Spleen (tissue), 11 donors: ENCODE measurements at regions not wholly inside any gene's neighbourhood (a gene's known extent, or its start where the extent isn't known, plus 50 kb on each side); places are given as distances from the start of the nearest gene placed in this dataset.

Experiments used
- DNase-seq: peaks from one replicate; pipeline ENCODE4 v3.0.0-alpha.2; 2020
- H3K27ac ChIP-seq, 8 donors: fragments of 200-600 bp; sonication (generic) in 7 of 8; 1 replicate in 4 of 8; 2 replicates in 4 of 8; pipeline versions ENCODE4 v1.5.0 to v1.8.0; 2016 to 2021; ENCODE audit warnings: inconsistent platforms in 4 of 8, mild to moderate bottlenecking in 4 of 8, moderate library complexity in 1 of 8
- H3K27me3 ChIP-seq, 7 donors: fragments of 200-600 bp; sonication (generic) in 6 of 7; replicated peaks in 1 of 7; 1 replicate in 4 of 7; 2 replicates in 3 of 7; pipeline versions ENCODE4 v1.5.0 to v1.8.0; 2016 to 2021; ENCODE audit warnings: inconsistent platforms in 3 of 7, mild to moderate bottlenecking in 1 of 7
- H3K36me3 ChIP-seq, 6 donors: fragments of 200-600 bp; sonication (generic) in 5 of 6; 1 replicate in 4 of 6; 2 replicates in 2 of 6; pipeline versions ENCODE4 v1.5.0 to v1.8.0; 2016 to 2021; ENCODE audit warnings: inconsistent platforms in 2 of 6
- H3K4me1 ChIP-seq, 6 donors: fragments of 200-600 bp; sonication (generic) in 5 of 6; 1 replicate in 3 of 6; 2 replicates in 3 of 6; pipeline versions ENCODE4 v1.5.0 to v1.8.0; 2016 to 2021; ENCODE audit warnings: inconsistent platforms in 3 of 6
- H3K4me3 ChIP-seq, 8 donors: fragments of 200-600 bp; sonication (generic) in 7 of 8; 1 replicate in 4 of 8; 2 replicates in 4 of 8; pipeline versions ENCODE4 v1.5.0 to v1.8.0; 2016 to 2021; ENCODE audit warnings: inconsistent platforms in 4 of 8, mild to moderate bottlenecking in 4 of 8, moderate library complexity in 2 of 8
- H3K9me3 ChIP-seq, 8 donors: fragments of 200-600 bp; sonication (generic) in 7 of 8; 1 replicate in 4 of 8; 2 replicates in 4 of 8; pipeline versions ENCODE4 v1.5.0 to v1.8.0; 2016 to 2021; ENCODE audit warnings: inconsistent platforms in 4 of 8
- CTCF ChIP-seq, 11 experiments: fragments of 200-600 bp in 7 of 11; fragments of 450-650 bp in 4 of 11; sonication (generic) in 4 of 11; IDR thresholded peaks in 8 of 11; conservative IDR thresholded peaks in 3 of 11; 1 replicate in 7 of 11; 2 replicates in 4 of 11; pipeline versions ENCODE4 v1.4.0 to v1.8.0; 2016 to 2021; ENCODE audit warnings: antibody characterized with exemption in 11 of 11, inconsistent platforms in 4 of 11, mild to moderate bottlenecking in 1 of 11
- POLR2A ChIP-seq, 3 donors: fragments of 450-650 bp; IDR thresholded peaks; one replicate each; pipeline ENCODE4 v1.5.1; 2017; ENCODE audit warnings: antibody characterized with exemption in 3 of 3, mild to moderate bottlenecking in 1 of 3
- POLR2AphosphoS5 ChIP-seq, 3 donors: sonication (generic); formaldehyde crosslinking; IDR thresholded peaks; one replicate each; pipeline ENCODE4 v1.5.1; 2017; ENCODE audit warnings: antibody characterized with exemption in 3 of 3
- WGBS, 5 donors: extraction: QIAGEN DNeasy Blood & Tissue Kit in 3 of 5; methylation state at CpG; one replicate each; pipeline versions ENCODE4 v1.1.5 to v1.1.7; 2013 to 2018; 5-methylcytosine and 5-hydroxymethylcytosine counted together
- intact Hi-C: fragments of 100-400 bp; cut with DNase I; formaldehyde crosslinking; loops from one replicate; pipeline ENCODE4 v1.15.0; 2023; ENCODE audit warnings: low total_unique reads
- donor health status: healthy with polysubstance abuse.
- donor health status: DM: no; HTN: no; CAD: no; lungs with moderate emphysema.
- donor health status: DM: no; HTN: no; CAD: no.
- donor health status: Bipolar disorder and iron deficiency.
- donor health status: healthy.
- donor health status: DM: no; HTN: no; CAD: no.
- donor health status: DM: yes; HTN: yes; CAD: no.

- intact Hi-C loops: loop anchor here (10.0 kb wide), 2 partner anchors 372 to 692 kb away; partner anchors contain the start of genes ELL2 and RFESD
- no peak overlapping the region for H3K4me3 ChIP-seq
- 81 to 91% (median 87%) methylated on average over 4 of the region's 4 CpGs for WGBS, 5 donors
- no peaks in the 10 kb centered on the region for H3K36me3 ChIP-seq
- no peaks in the 10 kb centered on the region for H3K27me3 ChIP-seq
- peaks cover 0 to 21% (median 5%) of the 10 kb centered on the region in 6 donors for H3K4me1 ChIP-seq
- no peaks in the 10 kb centered on the region for H3K9me3 ChIP-seq
- no peak for DNase-seq
- H3K27ac ChIP-seq: no peak overlapping the region
- no peak for TF ChIP-seq POLR2A (IDR thresholded peaks at IDR 0.05)
- TF ChIP-seq POLR2AphosphoS5 (IDR thresholded peaks at IDR 0.05): no peak
- TF ChIP-seq CTCF (IDR thresholded peaks at IDR 0.05 in 8 of 11, conservative IDR thresholded peaks at IDR 0.05 in 3 of 11): no peak
These were observed 95.8 kb downstream of the PCSK1 start for GRCh38 chr5:96337048-96337781.

- 28 to 37% (median 29%) methylated on average over 6 of the region's 6 CpGs for WGBS, 5 donors
These were observed 96.6 kb downstream of the PCSK1 start for GRCh38 chr5:96336351-96336985.

GRCh38 chr5:96335873-96336272 lies 97.2 kb downstream of the PCSK1 start:
- no peak for DNase-seq
- no peak for TF ChIP-seq CTCF (IDR thresholded peaks at IDR 0.05 in 8 of 11, conservative IDR thresholded peaks at IDR 0.05 in 3 of 11)
- TF ChIP-seq POLR2A (IDR thresholded peaks at IDR 0.05): no peak
- no peak for TF ChIP-seq POLR2AphosphoS5 (IDR thresholded peaks at IDR 0.05)
- Histone ChIP-seq H3K9me3 (no peaks in the 10 kb centered on the region), H3K4me1 (peaks cover 0 to 33% (median 9%) of the 10 kb centered on the region in 6 donors), H3K4me3 (no peak overlapping the region), H3K27me3 (no peaks in the 10 kb centered on the region), H3K36me3 (no peaks in the 10 kb centered on the region), H3K27ac (no peak overlapping the region)
- intact Hi-C loops: loop anchor here (10.0 kb wide), 2 partner anchors 371 to 691 kb away; partner anchors contain the start of genes ELL2 and RFESD
- 75 to 89% (median 88%) methylated on average over 2 of the region's 2 CpGs for WGBS, 5 donors

More at GRCh38 chr5:96336351-96336985, 96.6 kb downstream of the PCSK1 start:
- Histone ChIP-seq H3K9me3 (no peaks in the 10 kb centered on the region), H3K27ac (no peak overlapping the region), H3K27me3 (no peaks in the 10 kb centered on the region), H3K4me3 (no peak overlapping the region), H3K36me3 (no peaks in the 10 kb centered on the region), H3K4me1 (peaks cover 0 to 27% (median 6%) of the 10 kb centered on the region in 6 donors)
- no peak for TF ChIP-seq POLR2AphosphoS5 (IDR thresholded peaks at IDR 0.05)
- TF ChIP-seq POLR2A (IDR thresholded peaks at IDR 0.05): no peak
- TF ChIP-seq CTCF (IDR thresholded peaks at IDR 0.05 in 8 of 11, conservative IDR thresholded peaks at IDR 0.05 in 3 of 11): peak; percentile 62 to 94 (median 84)
- DNase-seq: no peak
- intact Hi-C loops: loop anchor here (10.0 kb wide), 2 partner anchors 372 to 692 kb away; partner anchors contain the start of genes ELL2 and RFESD

- intact Hi-C loops: loop anchor here (5.0 to 10.0 kb wide), 3 partner anchors 369 to 689 kb away; partner anchors contain the start of genes ELL2 and RFESD
- no peaks in the 10 kb centered on the region for H3K27me3 ChIP-seq
- no peak overlapping the region for H3K27ac ChIP-seq
- 76 to 91% (median 90%) methylated on average over 4 of the region's 4 CpGs for WGBS, 5 donors
- H3K4me1 ChIP-seq: peaks cover 0 to 35% (median 12%) of the 10 kb centered on the region in 6 donors
- no peaks in the 10 kb centered on the region for H3K36me3 ChIP-seq
- no peak overlapping the region for H3K4me3 ChIP-seq
- no peak for DNase-seq
- TF ChIP-seq POLR2A (IDR thresholded peaks at IDR 0.05) (no peak), POLR2AphosphoS5 (IDR thresholded peaks at IDR 0.05) (no peak), CTCF (IDR thresholded peaks at IDR 0.05 in 8 of 11, conservative IDR thresholded peaks at IDR 0.05 in 3 of 11) (no peak)
- no peaks in the 10 kb centered on the region for H3K9me3 ChIP-seq
These were observed 99.7 kb downstream of the PCSK1 start for GRCh38 chr5:96333391-96333790.
